Naive thymus-derived CD4-positive, alpha-beta T cell (primary cell): ENCODE measurements at regions not wholly inside any gene's neighbourhood (a gene's known extent, or its start where the extent isn't known, plus 50 kb on each side); places are given as distances from the start of the nearest gene placed in this dataset.

ENCODE experiments used
- ATAC-seq: fragments of 150-1000 bp; cut with Tn5 transposase; 2 replicates; pipeline ENCODE4 v1.10.0; 2021; ENCODE audit warnings: mild to moderate bottlenecking, moderate library complexity
- CTCF ChIA-PET: fragments of 350-600 bp; sonication (Branson Sonifier 250); formaldehyde crosslinking; loops from one replicate; lab custom pipeline; 2021; ENCODE audit warnings: antibody characterized with exemption; lab: Charles Lee
- POLR2A ChIA-PET: fragments of 350-600 bp; sonication (Branson Sonifier 250); formaldehyde crosslinking; loops from one replicate; lab custom pipeline; 2021; ENCODE audit warnings: antibody characterized with exemption, inconsistent platforms; lab: Charles Lee
- DNase-seq, 9 donors: peaks; one replicate each; pipeline versions ENCODE4 v3.0.0 to v3.0.0-alpha.2; 2020 to 2022; ENCODE audit warnings: mixed read lengths in 1 of 9
- H3K27ac ChIP-seq: one replicate; pipeline ENCODE4 v1.7.0; 2013; ENCODE audit warnings: mild to moderate bottlenecking, low read depth, low read length, moderate library complexity
- H3K27me3 ChIP-seq, 2 donors: one replicate each; pipeline ENCODE4 v1.7.0; 2013; ENCODE audit warnings: low read length in 2 of 2, mild to moderate bottlenecking in 2 of 2, moderate library complexity in 2 of 2; ENCODE audit not compliant: control insufficient read depth in 2 of 2, insufficient read depth in 2 of 2
- H3K36me3 ChIP-seq, 3 experiments: 1 replicate in 2 of 3; 2 replicates in 1 of 3; pipeline ENCODE4 v1.7.0; 2013; ENCODE audit warnings: low read length in 3 of 3, mild to moderate bottlenecking in 3 of 3, moderate library complexity in 1 of 3; ENCODE audit not compliant: insufficient read depth in 3 of 3, control insufficient read depth in 2 of 3
- H3K4me1 ChIP-seq, 2 donors: one replicate each; pipeline ENCODE4 v1.7.0; 2013; ENCODE audit warnings: low read length in 2 of 2, mild to moderate bottlenecking in 2 of 2, moderate library complexity in 1 of 2; ENCODE audit not compliant: control insufficient read depth in 2 of 2, insufficient read depth in 2 of 2
- H3K4me3 ChIP-seq: 2 replicates; pipeline ENCODE4 v1.7.0; 2013; ENCODE audit warnings: mild to moderate bottlenecking, low read length
- H3K9me3 ChIP-seq, 3 experiments: 1 replicate in 2 of 3; 2 replicates in 1 of 3; pipeline ENCODE4 v1.7.0; 2013; ENCODE audit warnings: low read length in 3 of 3; ENCODE audit not compliant: control insufficient read depth in 2 of 3
- H3K27ac Mint-ChIP-seq, 9 donors: one replicate each; pipeline ENCODE4 v1.8.0; 2020 to 2022; ENCODE audit warnings: mixed read lengths in 9 of 9, mild to moderate bottlenecking in 8 of 9, moderate library complexity in 5 of 9, inconsistent platforms in 2 of 9
- H3K27me3 Mint-ChIP-seq, 5 donors: one replicate each; pipeline ENCODE4 v1.8.0; 2021 to 2022; ENCODE audit warnings: mixed read lengths in 5 of 5, mild to moderate bottlenecking in 1 of 5
- H3K36me3 Mint-ChIP-seq, 5 donors: one replicate each; pipeline ENCODE4 v1.8.0; 2020 to 2022; ENCODE audit warnings: mixed read lengths in 5 of 5, mild to moderate bottlenecking in 3 of 5, inconsistent platforms in 1 of 5
- H3K4me1 Mint-ChIP-seq, 7 donors: one replicate each; pipeline ENCODE4 v1.8.0; 2020 to 2022; ENCODE audit warnings: mixed read lengths in 7 of 7, mild to moderate bottlenecking in 3 of 7, inconsistent platforms in 1 of 7
- H3K4me3 Mint-ChIP-seq, 10 donors: one replicate each; pipeline ENCODE4 v1.8.0; 2020 to 2022; ENCODE audit warnings: mild to moderate bottlenecking in 10 of 10, mixed read lengths in 10 of 10, moderate library complexity in 6 of 10, inconsistent platforms in 2 of 10
- H3K9me3 Mint-ChIP-seq, 11 donors: one replicate each; pipeline ENCODE4 v1.8.0; 2020 to 2022; ENCODE audit warnings: mixed read lengths in 11 of 11, mild to moderate bottlenecking in 4 of 11, inconsistent platforms in 1 of 11, moderate library complexity in 1 of 11
- intact Hi-C, 2 donors: fragments of 100-400 bp; cut with micrococcal nuclease; formaldehyde crosslinking; loops; one replicate each; pipeline ENCODE4 v1.15.1; 2023

DNA sequence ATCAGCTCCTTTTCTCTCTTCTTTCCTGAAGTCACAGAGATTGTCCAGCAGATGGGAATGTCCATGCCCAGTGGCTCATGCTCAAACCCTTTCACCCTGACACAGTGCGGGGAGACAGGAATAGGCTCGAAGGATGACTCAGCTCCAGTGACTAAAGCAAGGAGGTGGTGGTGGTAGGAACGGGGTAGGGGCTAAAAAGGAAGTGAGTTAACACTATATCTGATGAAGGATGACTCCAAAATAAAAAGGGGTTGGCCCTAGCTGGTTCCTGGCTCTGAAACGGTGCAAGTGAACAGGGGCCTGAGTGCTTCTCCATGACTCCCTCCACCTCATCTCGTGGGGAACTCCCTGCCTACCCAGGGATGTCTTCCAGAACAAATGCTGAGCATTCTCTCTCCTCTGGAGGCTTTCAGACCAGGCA, 167.4 kb upstream of the LPP start:
- ATAC-seq (peak; percentile 82), DNase-seq (peak in 1 of 9 donors; percentile 58)
- intact Hi-C loops, result no loop called here
- H3K36me3 Mint-ChIP-seq, result peaks cover 0 to 11% (median 0%) of the 10 kb centered on the region in 5 donors
- peak overlapping the region in 3 of 9 donors; percentile 28 to 62 (median 56) for H3K27ac Mint-ChIP-seq
- no peaks in the 10 kb centered on the region for H3K27me3 Mint-ChIP-seq
- Histone ChIP-seq H3K9me3 (no peaks in the 10 kb centered on the region), H3K27ac (no peak overlapping the region), H3K4me1 (peaks cover 0 to 28% of the 10 kb centered on the region in 2 donors), H3K27me3 (no peaks in the 10 kb centered on the region), H3K4me3 (no peak overlapping the region), H3K36me3 (no peaks in the 10 kb centered on the region)
- H3K9me3 Mint-ChIP-seq, result peaks cover 0 to 10% (median 0%) of the 10 kb centered on the region in 11 donors
- peak overlapping the region in 1 of 10 donors; percentile 61 for H3K4me3 Mint-ChIP-seq
- POLR2A ChIA-PET, result interaction anchor here (0.8 kb wide), 1 partner anchor 180 kb away, joined by 3 read pairs; no protein-coding TSS in a partner anchor
- H3K4me1 Mint-ChIP-seq, result peaks cover 32 to 60% (median 39%) of the 10 kb centered on the region in 7 donors
- CTCF ChIA-PET, result interaction anchor here (0.8 kb wide), 1 partner anchor 66 kb away, joined by 3 read pairs; no protein-coding TSS in a partner anchor

DNA sequence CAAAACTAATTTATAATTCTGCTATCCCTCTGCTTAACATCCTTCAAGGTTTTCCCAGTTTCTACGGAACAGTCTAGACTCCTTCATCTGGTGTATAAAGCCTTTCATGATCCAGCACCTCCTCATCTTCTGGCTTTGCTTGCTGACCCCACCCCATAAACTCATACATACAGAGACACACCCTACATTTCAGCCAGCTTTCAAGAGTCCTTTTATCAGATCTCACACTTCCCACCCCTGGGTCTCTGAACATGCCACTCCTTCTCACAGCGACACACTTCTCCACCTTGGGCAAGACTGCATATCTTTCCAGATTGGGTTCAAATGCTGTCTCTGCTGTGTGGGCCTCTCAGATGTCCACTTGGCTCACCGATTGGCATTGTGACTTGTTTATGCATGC, 166.8 kb upstream of the LPP start:
- POLR2A ChIA-PET, result no interaction called here
- peak overlapping the region in 2 of 10 donors; percentile 20 to 61 for H3K4me3 Mint-ChIP-seq
- Histone ChIP-seq H3K9me3 (no peaks in the 10 kb centered on the region), H3K27me3 (no peaks in the 10 kb centered on the region), H3K36me3 (no peaks in the 10 kb centered on the region), H3K4me3 (no peak overlapping the region), H3K27ac (no peak overlapping the region), H3K4me1 (peaks cover 0 to 28% of the 10 kb centered on the region in 2 donors)
- DNase-seq (no peak), ATAC-seq (no peak)
- peaks cover 0 to 14% (median 0%) of the 10 kb centered on the region in 5 donors for H3K36me3 Mint-ChIP-seq
- H3K27ac Mint-ChIP-seq, result peak overlapping the region in 3 of 9 donors; percentile 56 to 69 (median 62)
- CTCF ChIA-PET, result no interaction called here
- H3K9me3 Mint-ChIP-seq, result peaks cover 0 to 12% (median 0%) of the 10 kb centered on the region in 11 donors
- intact Hi-C loops, result no loop called here
- H3K27me3 Mint-ChIP-seq, result no peaks in the 10 kb centered on the region
- peaks cover 32 to 59% (median 39%) of the 10 kb centered on the region in 7 donors for H3K4me1 Mint-ChIP-seq

DNA sequence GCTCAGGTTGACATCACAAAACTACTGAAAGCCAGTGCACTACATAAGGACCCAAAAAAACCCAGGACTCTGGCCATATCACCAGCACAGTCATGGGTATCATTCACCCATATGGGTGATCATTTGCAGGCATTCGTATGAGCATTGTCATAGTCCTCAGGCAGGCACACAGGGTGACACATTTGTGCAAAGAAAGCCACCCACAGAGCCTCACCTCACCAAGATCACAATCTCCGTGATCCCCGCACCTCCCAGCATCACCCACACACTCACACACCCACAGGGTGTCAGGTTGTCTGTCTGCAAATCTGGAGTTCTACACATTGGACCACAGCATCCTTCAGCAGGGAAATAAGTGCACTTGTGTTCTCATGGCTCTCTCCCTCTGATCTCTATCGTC, 166.0 kb upstream of the LPP start:
- DNase-seq (peak in 1 of 9 donors; percentile 70), ATAC-seq (peak; percentile 78)
- Mint-ChIP-seq H3K27ac (peak overlapping the region in 1 of 9 donors; percentile 59), H3K9me3 (peaks cover 0 to 13% (median 0%) of the 10 kb centered on the region in 11 donors), H3K4me3 (peak overlapping the region in 2 of 10 donors; percentile 26 to 31), H3K4me1 (peaks cover 32 to 60% (median 43%) of the 10 kb centered on the region in 7 donors), H3K36me3 (peaks cover 0 to 19% (median 0%) of the 10 kb centered on the region in 5 donors), H3K27me3 (no peaks in the 10 kb centered on the region)
- CTCF ChIA-PET, result no interaction called here
- H3K4me1 ChIP-seq, result peaks cover 0 to 29% of the 10 kb centered on the region in 2 donors
- no peaks in the 10 kb centered on the region for H3K9me3 ChIP-seq
- no peaks in the 10 kb centered on the region for H3K27me3 ChIP-seq
- H3K27ac ChIP-seq, result no peak overlapping the region
- POLR2A ChIA-PET, result interaction anchor here (0.6 kb wide), 1 partner anchor 44 kb away, joined by 3 read pairs; no protein-coding TSS in a partner anchor
- intact Hi-C loops, result no loop called here
- no peak overlapping the region for H3K4me3 ChIP-seq
- H3K36me3 ChIP-seq, result no peaks in the 10 kb centered on the region

DNA sequence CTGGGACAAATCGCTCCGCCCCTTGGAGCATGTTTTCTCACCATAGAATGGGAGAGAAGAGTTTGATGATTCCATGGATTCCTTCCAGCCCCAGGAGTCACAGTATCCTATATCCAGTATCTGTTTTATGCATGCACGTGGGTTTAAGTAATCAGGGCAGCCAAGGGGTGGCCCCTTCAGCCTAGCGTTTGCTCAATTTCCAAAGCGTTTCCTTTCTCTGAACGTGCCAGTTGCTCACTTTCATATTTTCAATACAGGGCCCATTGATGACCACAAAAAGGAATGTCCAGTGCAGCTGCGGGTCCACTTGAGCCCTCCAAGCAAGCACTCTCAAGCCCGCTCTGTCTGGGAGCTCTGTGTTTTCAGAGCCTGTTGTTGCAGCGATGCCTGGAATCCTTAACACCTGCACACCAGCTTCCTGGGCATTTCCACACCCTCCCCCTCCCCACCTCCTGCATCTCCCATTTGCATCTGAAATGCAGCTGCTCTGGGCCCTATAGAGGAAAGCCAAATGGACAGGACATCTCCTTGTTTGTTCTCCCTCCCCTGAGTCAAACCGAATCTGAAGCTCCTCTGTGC, 164.3 kb upstream of the LPP start:
- no peak overlapping the region for H3K27ac ChIP-seq
- POLR2A ChIA-PET, result no interaction called here
- DNase-seq (no peak), ATAC-seq (no peak)
- peak overlapping the region in 1 of 10 donors; percentile 38 for H3K4me3 Mint-ChIP-seq
- no peak overlapping the region for H3K27ac Mint-ChIP-seq
- intact Hi-C loops, result loop anchor here in 1 of 2 donors (10.0 kb wide), 1 partner anchor 1055 kb away; no protein-coding TSS in a partner anchor
- no peaks in the 10 kb centered on the region for H3K27me3 Mint-ChIP-seq
- no peaks in the 10 kb centered on the region for H3K36me3 ChIP-seq
- no peaks in the 10 kb centered on the region for H3K9me3 ChIP-seq
- H3K4me3 ChIP-seq, result no peak overlapping the region
- H3K4me1 ChIP-seq, result peaks cover 11 to 44% of the 10 kb centered on the region in 2 donors
- CTCF ChIA-PET, result no interaction called here
- H3K9me3 Mint-ChIP-seq, result peaks cover 0 to 15% (median 0%) of the 10 kb centered on the region in 11 donors
- H3K27me3 ChIP-seq, result no peaks in the 10 kb centered on the region
- H3K36me3 Mint-ChIP-seq, result peaks cover 0 to 28% (median 0%) of the 10 kb centered on the region in 5 donors
- peaks cover 42 to 65% (median 60%) of the 10 kb centered on the region in 7 donors for H3K4me1 Mint-ChIP-seq

DNA sequence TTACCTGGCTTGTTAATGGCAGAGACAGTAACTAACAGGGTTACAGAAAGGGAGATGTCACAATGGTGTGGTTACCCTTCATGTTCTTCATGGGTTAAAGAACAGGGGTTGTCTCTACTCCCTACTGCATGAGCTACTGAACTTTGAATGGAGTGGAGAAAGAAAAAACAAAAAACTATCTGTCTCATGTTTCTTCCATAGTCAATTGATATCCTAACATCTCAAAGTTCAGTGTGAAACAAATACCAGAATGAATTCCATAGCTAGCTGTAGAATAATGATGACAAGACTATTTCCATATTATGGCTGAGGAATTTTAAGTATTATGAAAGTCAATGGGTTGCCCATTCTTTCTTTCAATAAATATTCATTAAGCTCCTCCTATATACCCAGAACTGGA, 161.3 kb upstream of the LPP start:
- no peaks in the 10 kb centered on the region for H3K27me3 Mint-ChIP-seq
- no peak overlapping the region for H3K4me3 ChIP-seq
- intact Hi-C loops, result loop anchor here in 1 of 2 donors (10.0 kb wide), 1 partner anchor 1052 kb away; no protein-coding TSS in a partner anchor
- H3K4me3 Mint-ChIP-seq, result no peak overlapping the region
- no peaks in the 10 kb centered on the region for H3K36me3 ChIP-seq
- peaks cover 0 to 15% (median 0%) of the 10 kb centered on the region in 11 donors for H3K9me3 Mint-ChIP-seq
- DNase-seq, result no peak
- H3K36me3 Mint-ChIP-seq, result peaks cover 0 to 38% (median 0%) of the 10 kb centered on the region in 5 donors
- H3K4me1 ChIP-seq, result peaks cover 20 to 34% of the 10 kb centered on the region in 2 donors
- no peaks in the 10 kb centered on the region for H3K9me3 ChIP-seq
- H3K4me1 Mint-ChIP-seq, result peaks cover 30 to 67% (median 59%) of the 10 kb centered on the region in 7 donors
- POLR2A ChIA-PET, result no interaction called here
- CTCF ChIA-PET, result no interaction called here
- H3K27me3 ChIP-seq, result no peaks in the 10 kb centered on the region
- no peak overlapping the region for H3K27ac ChIP-seq
- ATAC-seq, result no peak
- peak overlapping the region in 1 of 9 donors; percentile 38 for H3K27ac Mint-ChIP-seq

DNA sequence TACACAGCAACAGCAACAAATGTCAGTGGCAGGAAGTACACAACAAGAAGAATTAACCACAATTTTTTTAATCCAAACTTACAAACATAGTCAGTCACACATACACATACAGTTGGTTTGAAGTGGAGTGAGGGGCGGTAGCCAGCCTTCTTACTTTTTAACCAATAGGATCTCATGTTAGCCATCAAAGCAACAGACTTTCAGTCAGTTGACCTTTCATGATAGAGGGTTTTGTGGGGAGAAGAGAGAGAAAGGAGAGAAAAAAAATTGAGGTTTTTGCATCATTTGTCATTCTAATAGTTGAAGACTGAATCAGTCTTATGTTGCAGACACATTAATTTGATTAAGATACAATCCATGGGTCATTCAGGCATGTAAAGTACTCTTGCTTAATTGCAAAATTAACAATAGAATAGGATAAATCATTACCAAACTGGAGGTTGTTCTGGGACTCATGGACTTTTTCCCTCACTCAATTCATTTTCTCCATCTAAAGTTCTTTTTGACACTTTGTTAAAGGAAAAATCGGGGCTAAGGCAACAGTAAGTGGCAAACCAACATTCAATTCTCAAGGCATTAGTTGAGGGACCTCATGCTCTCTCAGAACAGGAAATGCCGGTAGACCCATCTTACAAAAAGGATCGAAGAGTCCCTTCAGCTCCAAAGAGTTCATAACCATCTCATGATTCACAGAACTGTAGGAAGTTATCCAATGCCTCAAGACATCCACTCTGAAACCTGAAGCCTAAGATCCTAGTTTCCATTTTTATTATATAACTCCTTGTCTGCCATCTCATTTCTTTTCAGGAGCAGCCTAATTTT, 159.5 kb upstream of the LPP start:
- peaks cover 0 to 38% (median 0%) of the 10 kb centered on the region in 5 donors for H3K36me3 Mint-ChIP-seq
- H3K4me1 Mint-ChIP-seq, result peaks cover 36 to 77% (median 65%) of the 10 kb centered on the region in 7 donors
- no peak overlapping the region for H3K4me3 ChIP-seq
- peak overlapping the region in 7 of 9 donors; percentile 3 to 90 (median 48) for H3K27ac Mint-ChIP-seq
- H3K9me3 Mint-ChIP-seq, result peaks cover 0 to 15% (median 0%) of the 10 kb centered on the region in 11 donors
- no peak overlapping the region for H3K27ac ChIP-seq
- H3K27me3 Mint-ChIP-seq, result no peaks in the 10 kb centered on the region
- H3K9me3 ChIP-seq, result no peaks in the 10 kb centered on the region
- ChIA-PET POLR2A (no interaction called here), CTCF (no interaction called here)
- ATAC-seq, result peak; percentile 84
- peaks cover 32 to 37% of the 10 kb centered on the region in 2 donors for H3K4me1 ChIP-seq
- H3K4me3 Mint-ChIP-seq, result peak overlapping the region in 9 of 10 donors; percentile 4 to 77 (median 59)
- DNase-seq, result peak in 2 of 9 donors; percentile 25 to 36
- H3K27me3 ChIP-seq, result no peaks in the 10 kb centered on the region
- intact Hi-C loops, result loop anchor here in 1 of 2 donors (1.0 to 10.0 kb wide), 2 partner anchors 246 to 1050 kb away; no protein-coding TSS in a partner anchor
- H3K36me3 ChIP-seq, result no peaks in the 10 kb centered on the region
